ENCODE measurements at regions not wholly inside any gene's neighbourhood (a gene's known extent, or its start where the extent isn't known, plus 50 kb on each side); places are given as distances from the start of the nearest gene placed in this dataset.
A peak's percentile ranks its signal among the peaks of the same experiment; 100 is the strongest.

GRCh38 chr2:238777369-238778067, 70.4 kb upstream of the TWIST2 start:
- H3K9me3 Mint-ChIP-seq = no peaks in the 10 kb centered on the region
- CTCF ChIA-PET = no interaction called here
- H3K4me1 Mint-ChIP-seq (ENCODE audit: low read depth) = no peaks in the 10 kb centered on the region

GRCh38 chr2:238784671-238785527, 63.0 kb upstream of the TWIST2 start:
- intact Hi-C loops (cut with micrococcal nuclease) = loop anchor here (1.0 to 5.0 kb wide), 3 partner anchors 63 to 414 kb away; no protein-coding TSS in a partner anchor
- DNase-seq = peak; percentile 69
- CTCF ChIA-PET = interaction anchor here (0.6 to 2.6 kb wide), 16 partner anchors 9 to 428 kb away, joined by 3 to 14 read pairs (median 4); no protein-coding TSS in a partner anchor
- no peaks in the 10 kb centered on the region for H3K4me1 Mint-ChIP-seq (ENCODE audit: low read depth)
- H3K27me3 Mint-ChIP-seq = peaks cover 7% of the 10 kb centered on the region
- no peak overlapping the region for H3K4me3 Mint-ChIP-seq
- no peaks in the 10 kb centered on the region for H3K36me3 Mint-ChIP-seq
- H3K9me3 Mint-ChIP-seq = no peaks in the 10 kb centered on the region
- H3K27ac Mint-ChIP-seq = no peak overlapping the region
- POLR2A ChIA-PET = no interaction called here

More at GRCh38 chr2:238777369-238778067, 70.4 kb upstream of the TWIST2 start:
- no peak overlapping the region for H3K27ac Mint-ChIP-seq
- no peak overlapping the region for H3K4me3 Mint-ChIP-seq
- POLR2A ChIA-PET = no interaction called here
- intact Hi-C loops (cut with micrococcal nuclease) = no loop called here
- no peak for DNase-seq
- H3K27me3 Mint-ChIP-seq = peaks cover 9% of the 10 kb centered on the region
- H3K36me3 Mint-ChIP-seq = no peaks in the 10 kb centered on the region

DNA sequence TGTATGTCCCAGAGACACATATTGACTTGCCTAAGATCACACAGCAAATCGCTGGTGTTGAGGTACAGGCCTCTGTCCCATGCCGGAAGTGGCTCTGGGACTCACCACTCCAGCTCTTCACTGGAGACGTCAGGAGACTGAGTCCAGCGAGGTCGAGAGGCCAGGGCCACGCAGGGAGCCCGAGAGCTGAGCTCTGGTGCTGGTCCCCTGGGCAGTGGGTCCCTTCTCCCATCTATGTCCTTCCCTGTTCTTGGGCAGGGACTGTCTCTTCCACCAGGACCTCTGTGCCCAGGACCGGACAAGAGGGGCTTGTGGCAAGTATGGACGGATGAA, 62.4 kb upstream of the TWIST2 start:
- ChIA-PET POLR2A (no interaction called here), CTCF (interaction anchor here (0.7 to 2.6 kb wide), 11 partner anchors 9 to 429 kb away, joined by 3 to 14 read pairs (median 4); no protein-coding TSS in a partner anchor)
- H3K4me3 Mint-ChIP-seq = no peak overlapping the region
- H3K27me3 Mint-ChIP-seq = peaks cover 8% of the 10 kb centered on the region
- DNase-seq = no peak
- H3K27ac Mint-ChIP-seq = no peak overlapping the region
- no peaks in the 10 kb centered on the region for H3K9me3 Mint-ChIP-seq
- H3K4me1 Mint-ChIP-seq (ENCODE audit: low read depth) = no peaks in the 10 kb centered on the region
- H3K36me3 Mint-ChIP-seq = no peaks in the 10 kb centered on the region
- intact Hi-C loops (cut with micrococcal nuclease) = loop anchor here (1.0 to 5.0 kb wide), 3 partner anchors 63 to 415 kb away; no protein-coding TSS in a partner anchor

DNA sequence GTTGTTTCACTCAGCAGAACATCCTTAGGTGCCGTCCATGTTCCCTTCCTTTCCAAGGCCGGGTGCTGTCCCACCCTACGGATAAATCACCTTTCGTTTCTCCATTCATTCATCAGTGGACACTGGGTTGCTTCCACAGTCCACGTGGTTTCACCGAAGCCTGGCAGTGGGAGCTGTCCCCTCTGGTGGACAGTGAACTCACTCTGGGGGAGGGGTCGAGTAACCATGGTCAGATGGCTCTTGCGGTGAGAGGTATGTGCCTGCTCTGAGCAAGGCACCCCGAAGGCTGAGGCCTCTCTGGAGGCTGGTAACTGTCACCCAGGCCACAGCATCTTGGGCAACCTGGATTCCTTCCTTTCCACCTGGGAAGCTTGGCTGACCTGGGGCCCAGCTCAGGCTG, 61.5 kb upstream of the TWIST2 start:
- Mint-ChIP-seq H3K27me3 (peaks cover 8% of the 10 kb centered on the region), H3K9me3 (no peaks in the 10 kb centered on the region), H3K4me1 (ENCODE audit: low read depth) (no peaks in the 10 kb centered on the region), H3K27ac (no peak overlapping the region), H3K36me3 (no peaks in the 10 kb centered on the region), H3K4me3 (no peak overlapping the region)
- CTCF ChIA-PET = interaction anchor here (0.6 to 2.6 kb wide), 4 partner anchors 18 to 465 kb away, joined by 3 to 14 read pairs (median 6); no protein-coding TSS in a partner anchor
- no peak for DNase-seq
- POLR2A ChIA-PET = no interaction called here
- intact Hi-C loops (cut with micrococcal nuclease) = loop anchor here (5.0 kb wide), 1 partner anchor 64 kb away; no protein-coding TSS in a partner anchor

GRCh38 chr2:238786792-238787490, 60.9 kb upstream of the TWIST2 start:
- POLR2A ChIA-PET = no interaction called here
- CTCF ChIA-PET = interaction anchor here (1.6 to 2.6 kb wide), 3 partner anchors 18 to 274 kb away, joined by 7 to 14 read pairs (median 8); no protein-coding TSS in a partner anchor
- peaks cover 8% of the 10 kb centered on the region for H3K27me3 Mint-ChIP-seq
- no peaks in the 10 kb centered on the region for H3K4me1 Mint-ChIP-seq (ENCODE audit: low read depth)
- intact Hi-C loops (cut with micrococcal nuclease) = loop anchor here (5.0 kb wide), 1 partner anchor 65 kb away; no protein-coding TSS in a partner anchor
- H3K4me3 Mint-ChIP-seq = no peak overlapping the region
- H3K27ac Mint-ChIP-seq = no peak overlapping the region
- H3K36me3 Mint-ChIP-seq = no peaks in the 10 kb centered on the region
- DNase-seq = no peak
- no peaks in the 10 kb centered on the region for H3K9me3 Mint-ChIP-seq

DNA sequence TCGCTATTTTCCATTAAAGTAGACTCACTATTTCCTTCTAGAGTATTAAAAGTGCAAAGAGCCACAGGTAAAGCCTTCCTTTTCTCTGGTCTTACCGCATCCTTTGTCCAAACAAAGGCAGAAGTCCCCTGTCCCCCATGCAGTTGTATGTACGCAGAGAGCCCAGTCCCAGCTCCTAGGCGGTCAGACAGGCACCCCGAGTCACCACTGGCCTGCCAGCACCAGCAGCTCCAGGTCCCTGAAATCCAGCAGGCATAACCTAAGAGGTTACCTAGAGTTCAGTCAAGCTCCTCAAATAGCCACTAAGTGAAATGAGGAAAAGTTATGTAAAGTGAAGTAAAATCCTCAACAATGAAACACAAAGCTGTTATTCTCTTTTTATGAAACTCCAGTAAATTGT, 60.4 kb upstream of the TWIST2 start:
- no peaks in the 10 kb centered on the region for H3K9me3 Mint-ChIP-seq
- no peak for DNase-seq
- peaks cover 8% of the 10 kb centered on the region for H3K27me3 Mint-ChIP-seq
- H3K36me3 Mint-ChIP-seq = no peaks in the 10 kb centered on the region
- CTCF ChIA-PET = interaction anchor here (1.6 kb wide), 1 partner anchor 274 kb away, joined by 7 read pairs; no protein-coding TSS in a partner anchor
- no peaks in the 10 kb centered on the region for H3K4me1 Mint-ChIP-seq (ENCODE audit: low read depth)
- no peak overlapping the region for H3K27ac Mint-ChIP-seq
- intact Hi-C loops (cut with micrococcal nuclease) = loop anchor here (5.0 kb wide), 1 partner anchor 65 kb away; no protein-coding TSS in a partner anchor
- POLR2A ChIA-PET = interaction anchor here (1.2 kb wide), 1 partner anchor 14 kb away, joined by 3 read pairs; no protein-coding TSS in a partner anchor
- no peak overlapping the region for H3K4me3 Mint-ChIP-seq

DNA sequence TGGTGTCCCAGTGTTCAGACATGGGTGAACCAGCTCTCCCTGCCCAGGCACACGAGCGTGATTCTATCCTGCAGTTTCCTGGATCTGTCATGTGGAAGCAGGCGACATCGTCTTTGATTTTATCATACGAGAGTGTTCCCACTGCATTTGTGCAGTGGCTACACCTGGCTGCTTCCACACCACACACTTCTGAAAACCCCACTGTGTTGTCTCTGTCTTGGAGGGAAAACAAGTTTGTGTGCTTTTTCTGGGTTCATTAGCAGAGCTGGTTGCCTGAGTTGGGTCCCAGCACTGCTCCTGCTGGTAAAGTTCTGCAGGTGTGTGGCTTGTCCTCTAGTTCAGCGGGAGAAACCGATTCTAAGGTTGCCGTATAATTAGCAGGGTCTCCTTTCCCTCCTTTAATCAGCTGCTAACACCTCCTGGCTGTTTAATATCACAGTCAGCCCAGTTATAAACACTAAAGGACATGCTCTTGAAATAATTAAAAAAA, 58.5 kb upstream of the TWIST2 start:
- peaks cover 6% of the 10 kb centered on the region for H3K27me3 Mint-ChIP-seq

DNA sequence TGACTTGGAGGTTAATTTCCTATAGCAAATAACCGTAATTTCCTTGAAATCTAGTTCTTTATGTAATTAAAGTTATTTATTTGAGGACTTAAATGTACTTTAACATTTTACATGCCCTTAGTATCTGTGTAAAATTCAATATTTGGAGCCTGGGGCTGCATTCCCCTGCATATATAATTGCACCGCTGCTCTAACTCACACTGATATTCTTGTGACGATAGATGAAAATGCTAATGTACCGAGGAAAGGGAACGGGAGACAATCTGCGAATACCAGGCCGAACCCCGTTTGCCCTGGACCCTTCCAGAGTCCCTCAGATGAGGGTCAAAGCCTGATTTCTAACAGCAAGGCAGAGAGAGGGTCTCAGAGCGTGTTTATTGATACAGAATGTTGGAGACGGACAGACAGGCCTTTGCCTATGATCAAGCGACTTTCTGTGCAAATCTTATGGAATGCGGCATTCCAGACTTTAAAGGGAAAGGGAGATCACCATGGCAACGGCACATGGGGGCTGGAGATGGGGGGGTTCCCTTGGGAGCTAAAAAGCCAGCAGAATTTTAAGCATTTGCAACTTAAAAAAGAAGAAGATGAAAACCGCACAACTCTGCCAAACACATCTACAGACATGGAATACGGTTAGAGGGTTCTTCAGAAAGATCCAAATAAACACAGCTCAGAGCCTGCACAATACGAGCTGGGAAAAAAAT, 57.6 kb upstream of the TWIST2 start:
- CTCF ChIA-PET = interaction anchor here (1.5 kb wide), 1 partner anchor 11 kb away, joined by 5 read pairs; no protein-coding TSS in a partner anchor

More for the DNA sequence above, 58.5 kb upstream of the TWIST2 start:
- Mint-ChIP-seq H3K27ac (no peak overlapping the region), H3K4me3 (no peak overlapping the region), H3K4me1 (ENCODE audit: low read depth) (no peaks in the 10 kb centered on the region), H3K9me3 (no peaks in the 10 kb centered on the region), H3K36me3 (no peaks in the 10 kb centered on the region)
- POLR2A ChIA-PET = no interaction called here
- DNase-seq = no peak
- intact Hi-C loops (cut with micrococcal nuclease) = loop anchor here (5.0 kb wide), 1 partner anchor 67 kb away; no protein-coding TSS in a partner anchor
- CTCF ChIA-PET = no interaction called here

GRCh38 chr2:238790833-238791230, 57.1 kb upstream of the TWIST2 start:
- Mint-ChIP-seq H3K9me3 (no peaks in the 10 kb centered on the region), H3K27ac (no peak overlapping the region), H3K27me3 (peaks cover 3% of the 10 kb centered on the region), H3K36me3 (no peaks in the 10 kb centered on the region), H3K4me3 (no peak overlapping the region), H3K4me1 (ENCODE audit: low read depth) (no peaks in the 10 kb centered on the region)
- intact Hi-C loops (cut with micrococcal nuclease) = no loop called here
- POLR2A ChIA-PET = no interaction called here
- no peak for DNase-seq
- CTCF ChIA-PET = interaction anchor here (1.5 kb wide), 1 partner anchor 10 kb away, joined by 5 read pairs; no protein-coding TSS in a partner anchor

More for the DNA sequence above, 57.6 kb upstream of the TWIST2 start:
- POLR2A ChIA-PET = no interaction called here
- no peak overlapping the region for H3K4me3 Mint-ChIP-seq
- H3K27ac Mint-ChIP-seq = no peak overlapping the region
- intact Hi-C loops (cut with micrococcal nuclease) = no loop called here
- no peaks in the 10 kb centered on the region for H3K36me3 Mint-ChIP-seq
- DNase-seq = no peak
- H3K27me3 Mint-ChIP-seq = peaks cover 3% of the 10 kb centered on the region
- no peaks in the 10 kb centered on the region for H3K9me3 Mint-ChIP-seq
- H3K4me1 Mint-ChIP-seq (ENCODE audit: low read depth) = no peaks in the 10 kb centered on the region

DNA sequence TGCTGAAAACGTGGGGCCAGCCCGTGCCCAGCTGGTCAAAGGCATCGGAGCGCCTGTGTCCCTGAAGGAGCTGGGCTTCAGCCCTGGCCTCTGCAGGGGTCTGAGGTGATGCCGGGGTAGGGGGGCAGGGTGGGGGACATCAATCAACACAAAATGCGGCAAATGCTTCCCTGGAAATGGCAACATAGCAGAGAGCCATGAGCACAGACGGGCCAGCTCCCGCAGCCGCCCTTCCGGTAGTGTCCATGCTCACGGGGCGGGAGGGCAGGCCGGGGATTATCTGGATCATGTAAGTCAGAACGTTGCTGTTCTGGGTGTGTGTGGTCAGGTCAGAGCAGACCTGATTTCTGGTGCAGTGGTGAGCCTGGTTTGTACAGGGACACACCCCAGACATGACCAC, 56.5 kb upstream of the TWIST2 start:
- no peak for DNase-seq
- Mint-ChIP-seq H3K4me1 (ENCODE audit: low read depth) (no peaks in the 10 kb centered on the region), H3K4me3 (no peak overlapping the region), H3K36me3 (no peaks in the 10 kb centered on the region), H3K27me3 (peaks cover 1% of the 10 kb centered on the region), H3K27ac (no peak overlapping the region), H3K9me3 (no peaks in the 10 kb centered on the region)
- POLR2A ChIA-PET = no interaction called here
- CTCF ChIA-PET = interaction anchor here (1.5 kb wide), 1 partner anchor 10 kb away, joined by 5 read pairs; no protein-coding TSS in a partner anchor
- intact Hi-C loops (cut with micrococcal nuclease) = no loop called here

GRCh38 chr2:238793306-238793705, 54.6 kb upstream of the TWIST2 start:
- H3K36me3 Mint-ChIP-seq = no peaks in the 10 kb centered on the region
- no peaks in the 10 kb centered on the region for H3K4me1 Mint-ChIP-seq (ENCODE audit: low read depth)
- no peak overlapping the region for H3K4me3 Mint-ChIP-seq
- DNase-seq = no peak
- intact Hi-C loops (cut with micrococcal nuclease) = no loop called here
- CTCF ChIA-PET = no interaction called here
- no peaks in the 10 kb centered on the region for H3K9me3 Mint-ChIP-seq
- H3K27ac Mint-ChIP-seq = no peak overlapping the region
- POLR2A ChIA-PET = no interaction called here
- H3K27me3 Mint-ChIP-seq = peaks cover 6% of the 10 kb centered on the region
